HL-60 (cell line): ENCODE measurements at regions not wholly inside any gene's neighbourhood (a gene's known extent, or its start where the extent isn't known, plus 50 kb on each side); places are given as distances from the start of the nearest gene placed in this dataset.

Experiments used
- DNase-seq, 2 experiments: peaks; one replicate each; pipeline ENCODE4 v3.0.0-alpha.2; 2010 to 2020; ENCODE audit warnings: low read depth in 1 of 2, low spot score in 1 of 2
- H3K27ac ChIP-seq: fragments of 250-450 bp; sonication (Bioruptor Pico); replicated peaks from 2 replicates; pipeline ENCODE4 v1.5.1; 2020; ENCODE audit warnings: mild to moderate bottlenecking, moderate library complexity
- H3K27me3 ChIP-seq: fragments of 250-450 bp; sonication (Bioruptor Pico); 2 replicates; pipeline ENCODE4 v1.5.1; 2021; ENCODE audit warnings: mild to moderate bottlenecking, moderate library complexity; ENCODE audit not compliant: insufficient read depth, poor library complexity, severe bottlenecking
- H3K4me3 ChIP-seq: replicated peaks from 2 replicates; pipeline ENCODE4 v1.5.1; 2011; ENCODE audit warnings: mild to moderate bottlenecking, control low read depth, low read length; ENCODE audit not compliant: insufficient read depth
- GABPA ChIP-seq: IDR thresholded peaks from 2 replicates; pipeline ENCODE4 v1.6.1; 2012; ENCODE audit warnings: low read depth
- POLR2AphosphoS5 ChIP-seq: IDR thresholded peaks from 2 replicates; pipeline ENCODE4 v1.6.1; 2012; ENCODE audit warnings: low read depth
- SPI1 ChIP-seq: IDR thresholded peaks from 2 replicates; pipeline ENCODE4 v1.6.1; 2012; ENCODE audit warnings: low read depth, mild to moderate bottlenecking, borderline replicate concordance
- TF ChIP-seq, protein P1 (sequence below): IDR thresholded peaks from one replicate; pipeline ENCODE4 v1.5.1; 2011; ENCODE audit warnings: low read length, control low read depth, inconsistent platforms; ENCODE audit not compliant: insufficient read depth
- TF ChIP-seq, protein P2 (sequence below): IDR thresholded peaks from 2 replicates; pipeline ENCODE4 v1.6.1; 2012; ENCODE audit warnings: low read depth; ENCODE audit not compliant: insufficient replicate concordance

DNA sequence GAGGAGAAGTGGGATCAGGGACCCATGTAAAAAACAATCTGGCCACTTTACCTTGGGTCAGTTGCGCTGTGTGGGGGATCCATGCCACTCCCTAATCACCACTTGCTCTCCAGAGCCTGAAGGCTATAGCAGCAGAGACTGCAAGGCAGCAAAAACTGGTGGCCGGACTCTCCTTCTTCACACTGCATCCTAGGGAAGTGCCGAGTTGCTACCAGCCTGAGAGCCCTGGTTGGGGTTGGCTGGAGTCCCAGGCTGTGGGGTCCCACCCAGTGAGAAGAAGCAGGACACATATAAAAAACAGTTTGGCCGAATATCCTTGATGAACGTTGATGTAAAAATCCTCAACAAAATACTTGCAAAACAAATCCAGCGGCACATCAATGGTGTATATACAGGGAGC, 341.2 kb downstream of the AEBP2 start:
- Histone ChIP-seq H3K27ac (no peak overlapping the region), H3K4me3 (no peak overlapping the region), H3K27me3 (no peaks in the 10 kb centered on the region)
- TF ChIP-seq POLR2AphosphoS5, result no peak
- no peak for TF ChIP-seq SPI1
- no peak for TF ChIP-seq GABPA
- TF ChIP-seq, protein P1, sequence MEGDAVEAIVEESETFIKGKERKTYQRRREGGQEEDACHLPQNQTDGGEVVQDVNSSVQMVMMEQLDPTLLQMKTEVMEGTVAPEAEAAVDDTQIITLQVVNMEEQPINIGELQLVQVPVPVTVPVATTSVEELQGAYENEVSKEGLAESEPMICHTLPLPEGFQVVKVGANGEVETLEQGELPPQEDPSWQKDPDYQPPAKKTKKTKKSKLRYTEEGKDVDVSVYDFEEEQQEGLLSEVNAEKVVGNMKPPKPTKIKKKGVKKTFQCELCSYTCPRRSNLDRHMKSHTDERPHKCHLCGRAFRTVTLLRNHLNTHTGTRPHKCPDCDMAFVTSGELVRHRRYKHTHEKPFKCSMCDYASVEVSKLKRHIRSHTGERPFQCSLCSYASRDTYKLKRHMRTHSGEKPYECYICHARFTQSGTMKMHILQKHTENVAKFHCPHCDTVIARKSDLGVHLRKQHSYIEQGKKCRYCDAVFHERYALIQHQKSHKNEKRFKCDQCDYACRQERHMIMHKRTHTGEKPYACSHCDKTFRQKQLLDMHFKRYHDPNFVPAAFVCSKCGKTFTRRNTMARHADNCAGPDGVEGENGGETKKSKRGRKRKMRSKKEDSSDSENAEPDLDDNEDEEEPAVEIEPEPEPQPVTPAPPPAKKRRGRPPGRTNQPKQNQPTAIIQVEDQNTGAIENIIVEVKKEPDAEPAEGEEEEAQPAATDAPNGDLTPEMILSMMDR, result no peak
- DNase-seq, result no peak

DNA sequence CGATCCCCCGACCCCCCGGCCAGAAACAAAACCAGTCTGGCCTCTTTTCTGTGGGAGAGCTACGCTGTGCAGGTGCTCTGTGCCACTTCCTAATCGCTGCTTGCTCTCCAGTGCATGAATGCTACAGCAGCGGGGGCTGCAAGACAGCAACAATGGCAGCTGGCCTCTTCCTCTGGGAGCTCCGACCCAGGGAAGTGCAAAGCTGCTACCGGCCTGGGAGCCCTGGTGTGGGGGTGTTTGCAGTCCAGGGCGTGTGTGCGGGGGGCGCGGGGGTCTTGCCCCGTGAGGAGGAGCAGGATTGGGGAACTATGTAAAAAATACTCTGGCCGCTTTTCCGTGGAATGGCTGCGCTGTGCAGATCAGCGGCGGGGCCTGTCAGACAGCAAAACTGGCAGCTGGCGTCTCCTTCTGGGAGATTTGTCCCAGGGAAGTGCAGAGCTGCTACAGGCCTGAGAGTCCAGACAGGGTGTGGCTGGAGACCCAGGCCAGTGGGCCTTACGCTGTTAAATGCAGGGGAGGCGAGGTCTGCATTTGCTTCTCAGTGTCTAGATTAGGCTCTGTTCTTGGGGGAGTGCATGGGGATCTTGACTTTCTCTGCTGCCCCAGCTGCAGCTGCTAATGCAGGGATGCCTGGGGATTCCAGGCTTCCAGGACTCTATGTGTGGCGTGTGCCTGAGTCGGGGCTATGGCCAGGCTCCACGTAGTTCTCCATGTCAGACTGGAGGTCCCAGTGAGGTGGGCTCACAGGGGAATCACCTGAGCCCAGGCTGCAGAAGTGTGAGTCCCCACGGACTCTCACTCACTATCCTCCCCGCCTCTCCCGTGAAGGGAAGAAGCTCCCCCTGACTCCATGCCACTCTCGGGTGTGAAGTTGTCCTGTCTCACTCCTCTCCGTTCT, 344.5 kb downstream of the AEBP2 start:
- Histone ChIP-seq H3K27ac (no peak overlapping the region), H3K27me3 (no peaks in the 10 kb centered on the region), H3K4me3 (no peak overlapping the region)
- DNase-seq, result no peak
- TF ChIP-seq, protein P1, result no peak
- TF ChIP-seq, protein P2, sequence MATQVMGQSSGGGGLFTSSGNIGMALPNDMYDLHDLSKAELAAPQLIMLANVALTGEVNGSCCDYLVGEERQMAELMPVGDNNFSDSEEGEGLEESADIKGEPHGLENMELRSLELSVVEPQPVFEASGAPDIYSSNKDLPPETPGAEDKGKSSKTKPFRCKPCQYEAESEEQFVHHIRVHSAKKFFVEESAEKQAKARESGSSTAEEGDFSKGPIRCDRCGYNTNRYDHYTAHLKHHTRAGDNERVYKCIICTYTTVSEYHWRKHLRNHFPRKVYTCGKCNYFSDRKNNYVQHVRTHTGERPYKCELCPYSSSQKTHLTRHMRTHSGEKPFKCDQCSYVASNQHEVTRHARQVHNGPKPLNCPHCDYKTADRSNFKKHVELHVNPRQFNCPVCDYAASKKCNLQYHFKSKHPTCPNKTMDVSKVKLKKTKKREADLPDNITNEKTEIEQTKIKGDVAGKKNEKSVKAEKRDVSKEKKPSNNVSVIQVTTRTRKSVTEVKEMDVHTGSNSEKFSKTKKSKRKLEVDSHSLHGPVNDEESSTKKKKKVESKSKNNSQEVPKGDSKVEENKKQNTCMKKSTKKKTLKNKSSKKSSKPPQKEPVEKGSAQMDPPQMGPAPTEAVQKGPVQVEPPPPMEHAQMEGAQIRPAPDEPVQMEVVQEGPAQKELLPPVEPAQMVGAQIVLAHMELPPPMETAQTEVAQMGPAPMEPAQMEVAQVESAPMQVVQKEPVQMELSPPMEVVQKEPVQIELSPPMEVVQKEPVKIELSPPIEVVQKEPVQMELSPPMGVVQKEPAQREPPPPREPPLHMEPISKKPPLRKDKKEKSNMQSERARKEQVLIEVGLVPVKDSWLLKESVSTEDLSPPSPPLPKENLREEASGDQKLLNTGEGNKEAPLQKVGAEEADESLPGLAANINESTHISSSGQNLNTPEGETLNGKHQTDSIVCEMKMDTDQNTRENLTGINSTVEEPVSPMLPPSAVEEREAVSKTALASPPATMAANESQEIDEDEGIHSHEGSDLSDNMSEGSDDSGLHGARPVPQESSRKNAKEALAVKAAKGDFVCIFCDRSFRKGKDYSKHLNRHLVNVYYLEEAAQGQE, result no peak
- TF ChIP-seq SPI1 (no peak), POLR2AphosphoS5 (no peak), GABPA (no peak)

DNA sequence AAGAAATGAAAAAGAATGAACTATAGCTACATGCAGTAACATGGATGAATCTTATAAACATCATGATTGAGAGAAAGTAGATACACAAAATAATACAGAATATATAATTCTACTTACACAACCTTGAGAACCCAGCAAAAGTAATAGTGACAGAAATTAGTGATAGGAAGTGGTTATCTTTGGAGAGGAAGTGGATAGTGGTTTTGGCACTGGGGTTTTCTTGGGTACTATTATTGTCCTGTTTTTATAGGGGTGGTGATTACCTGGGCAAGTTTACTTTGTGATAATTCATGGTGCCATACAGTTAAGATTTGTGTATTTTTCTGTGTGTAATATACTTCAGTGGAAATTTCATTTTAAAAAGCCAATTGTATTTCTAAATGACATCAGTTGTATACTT, 352.7 kb downstream of the AEBP2 start:
- TF ChIP-seq SPI1, result peak; percentile 41; the same call in 1 of the 2 replicates
- TF ChIP-seq, protein P2, result no peak
- Histone ChIP-seq H3K27ac (no peak overlapping the region), H3K4me3 (no peak overlapping the region), H3K27me3 (no peaks in the 10 kb centered on the region)
- no peak for DNase-seq

DNA sequence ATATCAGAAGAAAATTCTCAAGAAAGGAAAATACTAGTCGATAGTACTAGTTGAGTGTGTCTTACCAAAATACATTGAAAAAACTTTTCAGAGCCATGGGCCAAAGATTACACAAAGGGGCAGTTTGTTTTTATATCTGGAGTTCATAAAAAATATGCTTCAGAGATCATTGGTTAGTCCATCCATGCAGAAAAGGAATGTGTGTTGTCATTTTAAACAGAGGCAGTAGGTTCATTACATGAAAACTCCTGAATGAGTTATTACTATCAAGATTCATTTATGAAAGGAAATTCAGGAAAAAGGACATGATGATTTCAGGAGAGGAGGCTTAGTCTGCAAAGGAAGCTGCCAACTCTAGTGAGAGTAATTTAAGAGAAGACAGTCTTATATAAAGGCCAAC, 354.8 kb downstream of the AEBP2 start:
- TF ChIP-seq, protein P1, result no peak
- TF ChIP-seq GABPA (no peak), POLR2AphosphoS5 (no peak), SPI1 (no peak)
- TF ChIP-seq, protein P2, result no peak
- Histone ChIP-seq H3K4me3 (no peak overlapping the region), H3K27me3 (no peaks in the 10 kb centered on the region), H3K27ac (no peak overlapping the region)
- no peak for DNase-seq
